Smooth muscle cell (in vitro differentiated cells): ENCODE measurements at regions not wholly inside any gene's neighbourhood (a gene's known extent, or its start where the extent isn't known, plus 50 kb on each side); places are given as distances from the start of the nearest gene placed in this dataset.

ENCODE experiments used
- DNase-seq: peaks from one replicate; lab custom pipeline; 2025; ENCODE audit not compliant: unreplicated experiment; lab: John Stamatoyannopoulos, UW
- H2AFZ ChIP-seq: fragments of 200-600 bp; sonication (generic); 2 replicates; pipeline ENCODE4 v1.6.0; 2016; ENCODE audit warnings: antibody characterized with exemption, low read depth, mild to moderate bottlenecking
- H3F3A ChIP-seq: fragments of 200-600 bp; sonication (generic); 2 replicates; pipeline ENCODE4 v1.6.0; 2017; ENCODE audit warnings: antibody characterized with exemption, low read depth
- H3K27ac ChIP-seq: fragments of 200-600 bp; sonication (generic); 2 replicates; pipeline ENCODE4 v1.5.1; 2016; ENCODE audit warnings: low read depth, mild to moderate bottlenecking
- H3K27me3 ChIP-seq: fragments of 200-600 bp; sonication (generic); 2 replicates; pipeline ENCODE4 v1.6.1; 2016; ENCODE audit warnings: low read depth, mild to moderate bottlenecking
- H3K36me3 ChIP-seq: fragments of 200-600 bp; sonication (generic); 2 replicates; pipeline ENCODE4 v1.5.1; 2016; ENCODE audit warnings: low read depth
- H3K4me1 ChIP-seq: fragments of 200-600 bp; sonication (generic); 2 replicates; pipeline ENCODE4 v1.5.1; 2016; ENCODE audit warnings: low read depth
- H3K4me2 ChIP-seq: fragments of 200-600 bp; sonication (generic); 2 replicates; pipeline ENCODE4 v1.6.0; 2016; ENCODE audit warnings: mild to moderate bottlenecking
- H3K4me3 ChIP-seq: fragments of 200-600 bp; sonication (generic); 2 replicates; pipeline ENCODE4 v1.5.1; 2016; ENCODE audit warnings: mild to moderate bottlenecking
- H3K79me2 ChIP-seq: fragments of 200-600 bp; sonication (generic); 2 replicates; pipeline ENCODE4 v1.6.0; 2016; ENCODE audit warnings: low read depth, mild to moderate bottlenecking
- H3K9ac ChIP-seq: fragments of 200-600 bp; sonication (generic); 2 replicates; pipeline ENCODE4 v1.6.0; 2016; ENCODE audit warnings: low read depth
- H3K9me3 ChIP-seq: fragments of 200-600 bp; sonication (generic); replicated peaks from 2 replicates; pipeline ENCODE4 v1.5.1; 2016; ENCODE audit warnings: low read depth
- H4K20me1 ChIP-seq: fragments of 200-600 bp; sonication (generic); 2 replicates; pipeline ENCODE4 v1.6.0; 2016; ENCODE audit warnings: low read depth
- WGBS: methylation state at CpG from one replicate; pipeline ENCODE4 v1.1.7; 2016; ENCODE audit warnings: low lambda C conversion rate; 5-methylcytosine and 5-hydroxymethylcytosine counted together
- TF ChIP-seq, protein P1 (sequence below): fragments of 200-600 bp; sonication (generic); IDR thresholded peaks from 2 replicates; pipeline ENCODE4 v1.5.1; 2017; ENCODE audit warnings: borderline replicate concordance, mild to moderate bottlenecking, antibody characterized with exemption; ENCODE audit not compliant: insufficient read depth, poor library complexity, severe bottlenecking

DNA sequence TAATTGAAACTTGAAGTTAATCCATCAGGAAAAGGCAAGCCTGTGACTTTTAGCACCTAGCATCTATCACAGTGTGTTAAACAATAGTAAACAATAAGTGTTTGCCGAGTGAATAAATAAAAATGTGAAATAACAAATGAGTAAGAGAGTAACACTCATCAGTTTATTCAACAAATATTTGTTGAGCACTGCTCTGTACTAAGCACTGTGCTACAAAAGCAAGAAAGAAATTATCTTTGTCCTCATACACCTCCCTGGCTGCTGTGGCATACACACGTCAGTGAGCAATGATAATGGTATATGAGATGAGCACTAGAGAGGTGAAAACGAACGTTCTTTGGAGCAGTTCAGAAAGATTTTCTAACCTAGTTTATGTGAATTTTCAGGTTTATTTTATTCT, 295.0 kb upstream of the LRRC7 start:
- no peak overlapping the region for H3K9ac ChIP-seq
- no peaks in the 10 kb centered on the region for H3K79me2 ChIP-seq
- no peaks in the 10 kb centered on the region for H3K9me3 ChIP-seq
- TF ChIP-seq, protein P1, sequence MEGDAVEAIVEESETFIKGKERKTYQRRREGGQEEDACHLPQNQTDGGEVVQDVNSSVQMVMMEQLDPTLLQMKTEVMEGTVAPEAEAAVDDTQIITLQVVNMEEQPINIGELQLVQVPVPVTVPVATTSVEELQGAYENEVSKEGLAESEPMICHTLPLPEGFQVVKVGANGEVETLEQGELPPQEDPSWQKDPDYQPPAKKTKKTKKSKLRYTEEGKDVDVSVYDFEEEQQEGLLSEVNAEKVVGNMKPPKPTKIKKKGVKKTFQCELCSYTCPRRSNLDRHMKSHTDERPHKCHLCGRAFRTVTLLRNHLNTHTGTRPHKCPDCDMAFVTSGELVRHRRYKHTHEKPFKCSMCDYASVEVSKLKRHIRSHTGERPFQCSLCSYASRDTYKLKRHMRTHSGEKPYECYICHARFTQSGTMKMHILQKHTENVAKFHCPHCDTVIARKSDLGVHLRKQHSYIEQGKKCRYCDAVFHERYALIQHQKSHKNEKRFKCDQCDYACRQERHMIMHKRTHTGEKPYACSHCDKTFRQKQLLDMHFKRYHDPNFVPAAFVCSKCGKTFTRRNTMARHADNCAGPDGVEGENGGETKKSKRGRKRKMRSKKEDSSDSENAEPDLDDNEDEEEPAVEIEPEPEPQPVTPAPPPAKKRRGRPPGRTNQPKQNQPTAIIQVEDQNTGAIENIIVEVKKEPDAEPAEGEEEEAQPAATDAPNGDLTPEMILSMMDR, result no peak
- no peaks in the 10 kb centered on the region for H3F3A ChIP-seq
- no peaks in the 10 kb centered on the region for H3K36me3 ChIP-seq
- no peak for DNase-seq
- no peak overlapping the region for H3K4me2 ChIP-seq
- 90% methylated on average over 4 of the region's 4 CpGs for WGBS
- H3K4me3 ChIP-seq, result no peak overlapping the region
- no peak overlapping the region for H2AFZ ChIP-seq
- no peak overlapping the region for H3K27ac ChIP-seq
- H4K20me1 ChIP-seq, result no peaks in the 10 kb centered on the region
- no peaks in the 10 kb centered on the region for H3K27me3 ChIP-seq
- H3K4me1 ChIP-seq, result no peaks in the 10 kb centered on the region

DNA sequence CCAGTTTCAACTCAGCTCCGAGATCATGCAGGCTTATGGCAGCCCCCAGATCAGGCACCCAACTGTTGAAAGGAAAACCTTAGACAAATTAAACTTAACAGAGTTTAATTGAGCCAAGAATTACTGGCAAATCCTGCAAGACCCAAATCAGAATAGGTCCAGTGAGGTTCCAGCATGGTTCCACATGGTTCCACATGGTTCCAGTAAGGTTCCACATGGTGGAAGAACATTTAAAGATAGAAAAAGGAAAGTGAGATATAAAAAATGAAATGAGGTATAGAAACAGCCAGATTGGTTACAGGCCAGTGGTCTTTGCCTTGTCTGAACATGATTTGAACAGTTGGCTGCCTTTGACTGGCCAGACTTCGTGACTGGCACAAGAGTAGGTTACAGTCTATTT, 288.8 kb upstream of the LRRC7 start:
- H3K4me3 ChIP-seq, result no peak overlapping the region
- no peaks in the 10 kb centered on the region for H3K9me3 ChIP-seq
- H3K27me3 ChIP-seq, result peaks cover 2% of the 10 kb centered on the region
- H3K79me2 ChIP-seq, result no peaks in the 10 kb centered on the region
- H3F3A ChIP-seq, result no peaks in the 10 kb centered on the region
- no peak overlapping the region for H2AFZ ChIP-seq
- TF ChIP-seq, protein P1, result no peak
- no peak for DNase-seq
- no peak overlapping the region for H3K9ac ChIP-seq
- H3K4me1 ChIP-seq, result no peaks in the 10 kb centered on the region
- no peaks in the 10 kb centered on the region for H3K36me3 ChIP-seq
- no peak overlapping the region for H3K4me2 ChIP-seq
- WGBS, result 91% methylated on average over 2 of the region's 2 CpGs
- H3K27ac ChIP-seq, result no peak overlapping the region
- no peaks in the 10 kb centered on the region for H4K20me1 ChIP-seq

DNA sequence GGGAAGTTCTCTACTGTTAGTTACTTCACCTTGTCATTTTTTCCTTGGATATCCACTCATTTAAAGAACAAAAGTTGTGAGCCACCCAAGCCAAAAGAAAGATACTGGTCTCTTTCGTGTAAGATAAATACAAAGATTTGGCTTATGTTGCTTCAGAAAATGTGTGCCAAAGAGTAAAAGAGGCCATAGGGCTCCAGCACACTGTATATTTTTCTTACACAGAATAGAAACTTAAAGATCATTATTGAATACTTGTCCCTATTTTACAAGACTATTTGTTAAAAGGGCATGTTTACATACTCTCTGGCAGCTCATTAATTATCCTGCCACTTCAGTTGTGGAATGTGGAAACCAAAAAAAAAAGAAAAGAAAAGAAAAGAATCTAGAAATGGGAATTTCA, 284.2 kb upstream of the LRRC7 start:
- WGBS, result 84% methylated on average over 1 of the region's 1 CpG
- TF ChIP-seq, protein P1, result no peak

DNA sequence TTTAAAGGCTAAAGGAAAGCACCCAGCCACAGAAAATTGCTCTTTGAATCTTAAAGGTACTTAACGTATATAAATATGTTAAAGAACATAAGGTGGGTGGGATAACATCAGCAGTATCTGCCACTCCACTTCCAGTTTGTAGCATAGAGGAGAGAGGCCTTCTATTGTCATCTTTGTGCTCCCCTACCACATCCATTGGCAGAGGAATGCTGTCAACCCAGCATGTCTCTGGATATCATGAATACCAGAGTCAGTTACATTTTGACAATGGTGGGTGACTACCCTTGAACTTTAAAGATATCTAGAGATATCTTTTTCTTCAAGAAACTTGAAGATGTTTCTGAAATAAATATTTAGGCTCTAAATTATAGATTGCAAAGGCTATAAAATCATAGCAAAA, 283.2 kb upstream of the LRRC7 start:
- no peaks in the 10 kb centered on the region for H3K36me3 ChIP-seq
- no peak overlapping the region for H3K4me3 ChIP-seq
- WGBS, result 90% methylated on average over 1 of the region's 1 CpG
- H2AFZ ChIP-seq, result no peak overlapping the region
- no peak overlapping the region for H3K4me2 ChIP-seq
- H3K79me2 ChIP-seq, result no peaks in the 10 kb centered on the region
- H3K4me1 ChIP-seq, result no peaks in the 10 kb centered on the region
- no peaks in the 10 kb centered on the region for H3K9me3 ChIP-seq
- TF ChIP-seq, protein P1, result no peak
- no peak overlapping the region for H3K27ac ChIP-seq
- peaks cover 6% of the 10 kb centered on the region for H3K27me3 ChIP-seq
- no peaks in the 10 kb centered on the region for H3F3A ChIP-seq
- no peaks in the 10 kb centered on the region for H4K20me1 ChIP-seq
- no peak overlapping the region for H3K9ac ChIP-seq
- DNase-seq, result no peak

More for the DNA sequence above, 284.2 kb upstream of the LRRC7 start:
- Histone ChIP-seq H3K4me1 (no peaks in the 10 kb centered on the region), H3K27ac (no peak overlapping the region), H2AFZ (no peak overlapping the region), H3K9me3 (no peaks in the 10 kb centered on the region), H3K4me2 (no peak overlapping the region), H3K4me3 (no peak overlapping the region), H4K20me1 (no peaks in the 10 kb centered on the region), H3K27me3 (peaks cover 6% of the 10 kb centered on the region), H3K79me2 (no peaks in the 10 kb centered on the region), H3K36me3 (no peaks in the 10 kb centered on the region), H3F3A (no peaks in the 10 kb centered on the region), H3K9ac (no peak overlapping the region)
- DNase-seq, result no peak
